Mammary epithelial cell (primary cell): ENCODE measurements at regions not wholly inside any gene's neighbourhood (a gene's known extent, or its start where the extent isn't known, plus 50 kb on each side); places are given as distances from the start of the nearest gene placed in this dataset.

Experiments used
- CTCF ChIP-seq, 2 donors: IDR thresholded peaks in 1 of 2; conservative IDR thresholded peaks in 1 of 2; 2 replicates each; pipeline ENCODE4 v1.5.1; 2011 to 2012; ENCODE audit warnings: inconsistent platforms in 2 of 2, low read length in 2 of 2, mild to moderate bottlenecking in 2 of 2, control low read depth in 1 of 2, low read depth in 1 of 2; ENCODE audit not compliant: insufficient read depth in 1 of 2; ENCODE audit errors: extremely low read depth in 1 of 2
- EZH2 ChIP-seq: IDR thresholded peaks from 2 replicates; pipeline ENCODE4 v1.6.1; 2012; ENCODE audit warnings: low read length, inconsistent platforms, borderline replicate concordance

- TF ChIP-seq CTCF (conservative IDR thresholded peaks at IDR 0.05 in 1 of 2, IDR thresholded peaks at IDR 0.05 in 1 of 2; ENCODE audit: extremely low read depth in 1 of 2, insufficient read depth in 1 of 2, low read depth in 1 of 2, low read length in 2 of 2) (no peak), EZH2 (no peak)
Measured at GRCh38 chr2:145483854-145484253, 963.9 kb upstream of the ZEB2 start.
